ENCODE measurements at regions not wholly inside any gene's neighbourhood (a gene's known extent, or its start where the extent isn't known, plus 50 kb on each side); places are given as distances from the start of the nearest gene placed in this dataset.

GRCh38 chr7:12474035-12474434 is 70.4 kb upstream of the VWDE start:
- TF ChIP-seq CTCF (IDR thresholded peaks at IDR 0.05), result no peak
- no peak for TF ChIP-seq POLR2A (IDR thresholded peaks at IDR 0.05)
- no peak for TF ChIP-seq POLR2AphosphoS5 (IDR thresholded peaks at IDR 0.05; ENCODE audit: insufficient read depth in 1 of 2, low read depth in 1 of 2)
